HG03139 (cell line): ENCODE measurements at regions not wholly inside any gene's neighbourhood (a gene's known extent, or its start where the extent isn't known, plus 50 kb on each side); places are given as distances from the start of the nearest gene placed in this dataset.

Experiments used
- ATAC-seq: cut with Tn5 transposase; IDR thresholded peaks from one replicate; pipeline ENCODE4 v1.9.1; 2021; ENCODE audit not compliant: unreplicated experiment

GRCh38 chr4:23741681-23742191 is 148.1 kb downstream of the PPARGC1A start:
- ATAC-seq: no peak

DNA sequence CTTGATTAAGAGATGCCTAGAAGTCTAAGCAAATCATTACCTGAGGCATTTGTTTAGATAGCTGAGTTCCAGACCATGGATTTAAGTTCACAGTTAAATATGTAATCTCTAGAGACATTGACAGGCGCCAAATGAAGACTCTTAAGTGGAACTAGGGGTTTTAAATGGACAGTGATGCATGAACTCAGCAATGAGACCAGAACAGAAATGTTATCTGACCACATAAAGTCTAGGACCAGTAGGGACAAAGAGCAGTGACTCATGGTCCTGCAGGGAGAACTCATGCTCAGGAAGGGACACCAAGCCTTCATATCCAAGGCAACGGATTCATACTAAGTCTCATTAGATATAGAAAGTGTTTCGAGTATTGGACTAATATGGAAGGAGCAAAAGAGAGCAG is 152.3 kb downstream of the PPARGC1A start:
- no peak for ATAC-seq

GRCh38 chr4:23736466-23736865 is 153.4 kb downstream of the PPARGC1A start:
- no peak for ATAC-seq

- ATAC-seq: no peak
Measured at GRCh38 chr4:23734000-23734399, 155.8 kb downstream of the PPARGC1A start.

DNA sequence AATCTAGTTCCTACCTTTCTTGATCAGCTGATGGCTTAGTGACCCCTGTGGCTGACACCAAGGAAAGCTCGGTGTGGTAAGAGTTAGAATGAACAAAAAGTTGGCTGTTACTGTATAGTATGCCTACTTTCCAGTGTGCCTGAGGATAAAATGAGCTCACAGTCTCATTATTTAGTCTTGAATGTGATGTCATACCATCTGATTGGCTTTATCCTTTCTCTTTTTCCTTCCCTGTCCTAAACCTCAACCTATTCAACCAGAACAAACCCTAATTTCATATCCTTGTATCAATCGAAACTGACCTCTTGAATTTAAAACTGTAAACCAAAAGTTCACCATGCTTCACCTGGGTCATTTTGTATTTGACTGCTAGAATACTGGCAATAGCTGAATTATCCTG is 156.4 kb downstream of the PPARGC1A start:
- ATAC-seq: no peak

- no peak for ATAC-seq
Measured at GRCh38 chr4:23730998-23731397, 158.8 kb downstream of the PPARGC1A start.

DNA sequence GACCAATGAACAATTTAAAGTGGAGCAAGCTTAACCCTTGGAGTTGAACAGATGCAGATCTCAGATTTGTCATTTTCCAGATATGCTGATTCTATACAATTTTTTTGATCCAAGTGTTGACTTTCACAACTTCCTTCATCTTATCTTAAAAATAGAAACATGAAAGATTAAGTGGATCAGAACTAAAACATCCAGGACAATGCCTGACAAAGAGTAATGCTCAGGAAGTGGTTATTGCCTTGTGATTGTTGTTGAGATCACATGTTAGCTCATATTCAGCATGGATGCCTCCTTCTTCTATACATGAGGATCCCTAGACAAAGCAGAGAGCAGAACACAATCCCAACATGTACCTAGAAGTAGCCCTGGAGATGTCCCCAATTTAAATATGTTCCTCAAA is 160.9 kb downstream of the PPARGC1A start:
- no peak for ATAC-seq

DNA sequence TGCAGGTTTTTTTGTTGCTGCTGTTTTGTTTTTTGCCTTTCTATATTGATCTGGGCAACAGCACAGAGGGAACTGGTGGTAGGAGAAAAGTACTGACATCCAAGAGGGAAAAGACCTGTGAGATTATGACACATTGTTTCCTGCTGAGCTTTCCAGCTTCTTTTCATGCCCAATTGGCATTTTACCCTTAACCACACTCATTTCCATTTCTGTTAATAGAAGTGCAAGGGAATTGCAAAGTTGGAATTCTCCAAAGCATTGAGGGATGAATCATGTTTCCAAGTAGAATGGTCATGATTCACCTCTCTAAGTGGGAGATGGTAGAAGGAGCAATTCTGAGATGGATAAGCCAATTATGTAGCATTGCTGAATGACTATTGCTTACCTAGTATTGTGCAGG is 161.5 kb downstream of the PPARGC1A start:
- no peak for ATAC-seq

GRCh38 chr4:23720556-23720955 is 169.3 kb downstream of the PPARGC1A start:
- ATAC-seq: no peak

DNA sequence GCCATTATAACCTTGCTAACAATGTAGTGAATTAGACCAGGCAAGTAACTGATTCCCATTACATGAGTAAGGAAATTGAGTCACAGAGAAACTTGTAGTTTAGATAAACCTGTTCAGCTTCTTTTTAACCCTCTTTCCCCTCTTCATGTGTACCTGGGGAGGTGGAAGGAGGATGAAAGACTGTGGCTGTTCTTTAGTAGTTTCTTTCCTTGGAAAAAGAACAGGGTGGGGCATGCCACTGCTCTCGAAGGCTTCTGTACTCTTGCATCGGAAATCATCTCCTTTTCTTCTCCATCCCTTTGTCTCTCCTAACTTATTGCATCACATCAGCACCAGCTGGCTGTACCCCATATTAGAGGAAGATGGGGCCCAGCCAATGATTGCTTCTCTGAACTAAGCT is 171.4 kb downstream of the PPARGC1A start:
- no peak for ATAC-seq

- no peak for ATAC-seq
Measured at GRCh38 chr4:23717528-23718248, 172.2 kb downstream of the PPARGC1A start.

GRCh38 chr4:23710298-23710697 is 179.5 kb downstream of the PPARGC1A start:
- ATAC-seq: no peak

DNA sequence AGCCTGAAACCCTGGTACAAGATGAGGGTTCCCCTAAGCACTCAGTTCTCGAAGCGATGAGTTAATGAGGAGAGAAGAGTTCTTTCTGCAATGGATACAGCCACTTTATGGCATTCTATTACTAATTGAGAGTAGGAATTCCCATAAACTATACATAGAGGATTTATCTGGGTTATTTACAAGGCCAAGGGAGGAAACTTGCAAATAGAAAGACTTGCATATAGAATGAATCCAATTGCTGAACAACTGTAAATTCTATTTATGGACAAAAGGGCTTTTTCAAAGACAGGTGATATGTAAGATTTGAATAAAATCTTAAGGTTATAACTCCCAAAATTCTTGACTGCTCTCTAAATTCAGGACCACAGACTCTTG is 182.2 kb downstream of the PPARGC1A start:
- ATAC-seq: no peak

GRCh38 chr4:23706972-23707651 is 182.7 kb downstream of the PPARGC1A start:
- ATAC-seq: no peak

DNA sequence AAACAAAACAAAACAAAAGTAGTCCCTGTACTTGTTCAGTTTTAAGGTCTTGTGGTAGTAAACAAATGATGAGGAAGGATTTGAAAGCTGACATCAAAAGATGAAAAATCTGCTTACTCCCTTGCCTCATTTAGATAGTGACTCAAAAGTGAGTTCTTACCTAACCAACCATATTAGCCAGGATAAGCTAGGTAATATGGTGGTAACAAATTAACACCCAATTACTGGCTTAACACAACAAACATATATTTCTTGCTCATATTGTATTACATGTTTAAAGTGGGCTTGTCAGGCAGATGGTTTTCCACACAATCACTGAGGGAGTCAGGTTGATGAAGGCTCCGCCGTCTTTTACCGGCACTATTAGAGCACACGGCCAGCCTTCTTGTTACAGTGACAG is 189.7 kb downstream of the PPARGC1A start:
- no peak for ATAC-seq

GRCh38 chr4:23697722-23698121 is 192.1 kb downstream of the PPARGC1A start:
- no peak for ATAC-seq

DNA sequence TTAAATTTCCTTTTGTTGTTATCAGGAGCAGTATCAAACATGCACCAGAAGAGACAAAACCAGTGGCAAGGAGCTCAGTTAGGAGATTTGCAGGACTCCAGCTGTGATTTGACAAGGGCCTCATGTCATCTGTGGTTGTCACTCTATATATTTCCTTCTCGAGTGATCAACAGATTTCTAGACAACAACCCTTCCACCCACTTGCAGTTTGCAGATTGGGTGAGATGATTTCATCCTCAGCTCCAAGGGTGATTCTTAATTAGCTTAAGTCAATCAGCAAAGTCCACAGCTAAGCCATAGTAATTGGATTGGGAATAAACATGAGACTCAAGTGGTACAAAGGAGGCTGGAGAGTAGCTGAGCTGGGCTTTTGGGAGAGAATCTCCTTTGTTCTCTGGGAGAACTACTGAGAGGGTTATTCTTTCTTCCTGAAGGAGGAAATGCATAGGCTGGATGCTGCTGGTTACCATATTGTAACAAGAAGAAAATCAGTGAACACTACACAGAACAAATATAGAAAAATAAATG is 192.8 kb downstream of the PPARGC1A start:
- ATAC-seq: no peak

DNA sequence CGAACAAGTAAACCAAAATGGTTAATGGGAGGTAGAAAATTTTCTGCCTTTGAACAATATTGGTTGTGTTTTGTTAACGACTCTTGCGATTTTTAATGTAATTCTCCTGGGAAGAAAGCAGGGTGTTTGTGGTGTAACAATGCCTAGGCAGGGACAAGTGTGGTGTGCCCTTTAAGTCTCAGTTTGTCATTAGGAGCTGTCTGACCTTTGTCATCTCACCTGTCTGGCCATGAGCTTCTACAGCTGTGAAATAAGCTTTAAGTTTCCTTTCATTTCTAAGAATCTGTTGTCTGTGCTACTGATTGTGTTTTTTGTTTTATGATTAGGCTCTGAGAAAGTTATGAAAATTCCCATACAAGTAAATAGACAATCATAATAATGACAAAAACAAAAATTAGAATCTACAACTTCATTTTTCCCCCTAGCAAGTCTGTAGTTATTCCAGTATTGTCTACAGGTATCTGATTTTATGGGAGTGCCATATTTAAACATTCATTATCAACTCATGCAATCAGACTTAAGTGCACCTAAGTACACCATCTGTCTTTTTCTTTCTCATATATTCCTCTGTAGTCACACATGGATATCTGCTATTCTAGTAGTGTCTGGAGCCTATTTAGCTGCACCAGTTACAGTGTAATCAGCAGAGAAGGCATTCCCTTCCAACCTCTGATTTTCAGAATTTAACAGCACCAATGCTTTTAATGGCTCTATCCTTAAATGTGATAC is 203.5 kb downstream of the PPARGC1A start:
- no peak for ATAC-seq

DNA sequence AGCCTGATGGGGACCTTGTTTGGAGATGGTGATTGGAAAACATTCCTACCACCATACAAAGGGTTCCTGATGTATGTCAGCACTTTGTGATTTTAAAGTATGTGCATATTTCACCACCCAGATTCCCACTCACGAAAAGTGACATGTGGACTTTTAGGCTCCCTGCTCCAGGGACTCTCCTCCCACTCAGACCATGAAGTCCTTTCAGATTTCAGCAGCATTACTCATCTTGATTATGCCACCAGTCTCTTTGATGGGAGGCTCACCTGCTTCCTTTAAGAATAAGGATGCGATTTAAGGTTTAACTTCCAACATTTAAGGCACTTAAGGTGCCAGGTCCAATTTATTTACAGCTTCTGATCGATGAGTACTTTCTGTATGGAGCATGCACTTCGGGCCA is 204.4 kb downstream of the PPARGC1A start:
- no peak for ATAC-seq

GRCh38 chr4:23680671-23681518 is 209.0 kb downstream of the PPARGC1A start:
- no peak for ATAC-seq

GRCh38 chr4:23674694-23675093 is 215.2 kb downstream of the PPARGC1A start:
- ATAC-seq: no peak
